Glutamatergic neuron (in vitro differentiated cells): ENCODE measurements at regions not wholly inside any gene's neighbourhood (a gene's known extent, or its start where the extent isn't known, plus 50 kb on each side); places are given as distances from the start of the nearest gene placed in this dataset.

ENCODE experiments used
- DNase-seq: peaks from one replicate; pipeline ENCODE4 v3.0.0; 2022
- H3K27ac Mint-ChIP-seq: one replicate; pipeline ENCODE4 v1.8.0; 2020; ENCODE audit warnings: mild to moderate bottlenecking, mixed read lengths, inconsistent platforms; ENCODE audit not compliant: unreplicated experiment
- H3K27me3 Mint-ChIP-seq: one replicate; pipeline ENCODE4 v1.8.0; 2020; ENCODE audit warnings: mild to moderate bottlenecking, moderate library complexity, mixed read lengths, inconsistent platforms; ENCODE audit not compliant: unreplicated experiment
- H3K36me3 Mint-ChIP-seq: one replicate; pipeline ENCODE4 v1.8.0; 2020; ENCODE audit warnings: mild to moderate bottlenecking, mixed read lengths, inconsistent platforms; ENCODE audit not compliant: unreplicated experiment
- H3K4me1 Mint-ChIP-seq: one replicate; pipeline ENCODE4 v1.8.0; 2020; ENCODE audit warnings: mild to moderate bottlenecking, low read depth, mixed read lengths, inconsistent platforms; ENCODE audit not compliant: unreplicated experiment
- H3K4me3 Mint-ChIP-seq: one replicate; pipeline ENCODE4 v1.8.0; 2020; ENCODE audit warnings: mild to moderate bottlenecking, mixed read lengths, inconsistent platforms; ENCODE audit not compliant: unreplicated experiment
- H3K9me3 Mint-ChIP-seq: one replicate; pipeline ENCODE4 v1.8.0; 2020; ENCODE audit warnings: mild to moderate bottlenecking, moderate library complexity, mixed read lengths, inconsistent platforms; ENCODE audit not compliant: unreplicated experiment
- TF ChIP-seq, protein P1 (sequence below): fragments of 200-600 bp; sonication (generic); IDR thresholded peaks from one replicate; pipeline ENCODE4 v1.5.0; 2021; ENCODE audit not compliant: partially characterized antibody, unreplicated experiment

GRCh38 chr13:33487575-33488243 lies 202.2 kb upstream of the STARD13 start:
- Mint-ChIP-seq H3K36me3 (peaks cover 13% of the 10 kb centered on the region), H3K27ac (no peak overlapping the region), H3K27me3 (no peaks in the 10 kb centered on the region), H3K9me3 (no peaks in the 10 kb centered on the region), H3K4me3 (no peak overlapping the region), H3K4me1 (peaks cover 2% of the 10 kb centered on the region)
- TF ChIP-seq, protein P1, sequence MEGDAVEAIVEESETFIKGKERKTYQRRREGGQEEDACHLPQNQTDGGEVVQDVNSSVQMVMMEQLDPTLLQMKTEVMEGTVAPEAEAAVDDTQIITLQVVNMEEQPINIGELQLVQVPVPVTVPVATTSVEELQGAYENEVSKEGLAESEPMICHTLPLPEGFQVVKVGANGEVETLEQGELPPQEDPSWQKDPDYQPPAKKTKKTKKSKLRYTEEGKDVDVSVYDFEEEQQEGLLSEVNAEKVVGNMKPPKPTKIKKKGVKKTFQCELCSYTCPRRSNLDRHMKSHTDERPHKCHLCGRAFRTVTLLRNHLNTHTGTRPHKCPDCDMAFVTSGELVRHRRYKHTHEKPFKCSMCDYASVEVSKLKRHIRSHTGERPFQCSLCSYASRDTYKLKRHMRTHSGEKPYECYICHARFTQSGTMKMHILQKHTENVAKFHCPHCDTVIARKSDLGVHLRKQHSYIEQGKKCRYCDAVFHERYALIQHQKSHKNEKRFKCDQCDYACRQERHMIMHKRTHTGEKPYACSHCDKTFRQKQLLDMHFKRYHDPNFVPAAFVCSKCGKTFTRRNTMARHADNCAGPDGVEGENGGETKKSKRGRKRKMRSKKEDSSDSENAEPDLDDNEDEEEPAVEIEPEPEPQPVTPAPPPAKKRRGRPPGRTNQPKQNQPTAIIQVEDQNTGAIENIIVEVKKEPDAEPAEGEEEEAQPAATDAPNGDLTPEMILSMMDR: no peak
- DNase-seq: no peak

GRCh38 chr13:33489563-33489962 lies 204.0 kb upstream of the STARD13 start:
- H3K27ac Mint-ChIP-seq: no peak overlapping the region
- H3K36me3 Mint-ChIP-seq: peaks cover 2% of the 10 kb centered on the region

DNA sequence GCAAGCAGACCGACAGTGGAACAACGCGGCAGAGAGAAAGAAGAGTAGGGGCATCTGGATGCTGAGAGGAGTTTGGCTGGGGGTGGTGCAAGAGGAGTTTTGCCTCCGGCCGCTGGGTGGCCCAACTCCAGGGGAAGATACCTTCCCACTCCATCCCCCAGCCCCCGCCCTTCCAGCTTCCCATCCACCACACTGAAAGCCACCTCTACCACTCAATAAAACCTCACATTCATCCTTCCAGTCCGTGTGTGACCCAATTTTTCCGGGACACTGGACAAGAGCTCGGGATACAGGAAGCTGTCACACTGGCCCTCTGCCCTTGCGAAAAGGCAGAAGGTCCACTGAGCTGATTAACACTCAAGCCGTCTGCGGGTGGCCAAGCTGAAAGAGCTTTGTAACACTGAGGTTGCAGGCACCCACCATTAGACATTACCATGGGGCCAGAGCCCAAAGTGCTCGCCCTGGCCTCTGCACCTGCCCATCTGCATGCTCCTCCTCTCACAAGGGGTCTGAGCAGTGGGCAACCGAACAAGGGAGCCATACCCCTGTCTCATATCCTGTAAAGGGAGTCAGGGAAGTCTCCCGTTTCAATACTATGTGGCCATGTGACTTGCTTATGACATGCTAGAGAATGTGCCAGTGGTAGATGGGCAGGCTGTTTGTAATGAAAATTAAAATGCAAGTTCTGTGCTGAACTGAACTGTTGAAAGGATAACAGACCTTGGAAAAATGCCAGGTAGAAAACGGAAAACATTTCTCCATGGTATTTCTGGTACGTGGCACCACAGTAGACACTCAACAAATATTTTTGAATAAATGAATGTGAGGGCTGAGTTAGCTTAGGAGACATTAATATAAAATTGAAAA lies 205.1 kb upstream of the STARD13 start:
- Mint-ChIP-seq H3K36me3 (no peaks in the 10 kb centered on the region), H3K27ac (no peak overlapping the region), H3K9me3 (no peaks in the 10 kb centered on the region), H3K4me1 (peaks cover 2% of the 10 kb centered on the region), H3K4me3 (no peak overlapping the region), H3K27me3 (no peaks in the 10 kb centered on the region)
- peak; percentile 34 for DNase-seq
- TF ChIP-seq, protein P1: no peak

More at GRCh38 chr13:33489563-33489962, 204.0 kb upstream of the STARD13 start:
- TF ChIP-seq, protein P1: no peak
- Mint-ChIP-seq H3K4me1 (peaks cover 2% of the 10 kb centered on the region), H3K4me3 (no peak overlapping the region), H3K27me3 (no peaks in the 10 kb centered on the region), H3K9me3 (no peaks in the 10 kb centered on the region)
- DNase-seq: no peak

GRCh38 chr13:33493672-33494365 lies 208.3 kb upstream of the STARD13 start:
- no peak overlapping the region for H3K27ac Mint-ChIP-seq
- TF ChIP-seq, protein P1: no peak

More at GRCh38 chr13:33493672-33494365, 208.3 kb upstream of the STARD13 start:
- no peak for DNase-seq
- Mint-ChIP-seq H3K4me3 (no peak overlapping the region), H3K4me1 (peaks cover 2% of the 10 kb centered on the region), H3K36me3 (no peaks in the 10 kb centered on the region), H3K27me3 (no peaks in the 10 kb centered on the region), H3K9me3 (no peaks in the 10 kb centered on the region)
